H1 (cell line): ENCODE measurements at regions not wholly inside any gene's neighbourhood (a gene's known extent, or its start where the extent isn't known, plus 50 kb on each side); places are given as distances from the start of the nearest gene placed in this dataset.

Source experiments
- CTCF ChIA-PET: fragments of 300-600 bp; sonication (Branson Sonifier 250); formaldehyde crosslinking; loops from one replicate; lab custom pipeline; 2021; ENCODE audit not compliant: partially characterized antibody; lab: Charles Lee
- POLR2A ChIA-PET: fragments of 300-600 bp; sonication (Branson Sonifier 250); formaldehyde crosslinking; loops from one replicate; lab custom pipeline; 2021; ENCODE audit warnings: inconsistent platforms; ENCODE audit not compliant: partially characterized antibody; lab: Charles Lee
- DNase-seq, 2 experiments: peaks; one replicate each; pipeline versions ENCODE4 v3.0.0 to v3.0.0-alpha.2; 2010 to 2022; ENCODE audit warnings: low spot score in 2 of 2, low read depth in 1 of 2, mixed read lengths in 1 of 2
- FAIRE-seq: peaks from 2 replicates; lab custom pipeline; 2011; peaks lifted over from hg19 to GRCh38; lab: Jason Lieb, UNC
- H2AFZ ChIP-seq: 2 replicates; pipeline ENCODE4 v1.8.1; 2012; ENCODE audit warnings: low read length, inconsistent platforms
- H2AK5ac ChIP-seq: 2 replicates; pipeline ENCODE4 v1.6.1; 2013; ENCODE audit warnings: low read depth, low read length
- H2BK120ac ChIP-seq: replicated peaks from 2 replicates; pipeline ENCODE3; 2013; ENCODE audit warnings: low read depth, low read length, inconsistent platforms
- H2BK12ac ChIP-seq: 2 replicates; pipeline ENCODE4 v1.6.1; 2013; ENCODE audit warnings: low read depth, low read length
- H2BK15ac ChIP-seq: 2 replicates; pipeline ENCODE4 v1.6.1; 2013; ENCODE audit warnings: low read length
- H2BK20ac ChIP-seq: 2 replicates; pipeline ENCODE4 v1.6.1; 2013; ENCODE audit warnings: low read length
- H2BK5ac ChIP-seq: 2 replicates; pipeline ENCODE4 v1.6.1; 2013; ENCODE audit warnings: low read depth, low read length
- H3K14ac ChIP-seq: 2 replicates; pipeline ENCODE4 v1.6.1; 2013; ENCODE audit warnings: inconsistent platforms; ENCODE audit not compliant: insufficient read length
- H3K18ac ChIP-seq: 2 replicates; pipeline ENCODE4 v1.6.1; 2013; ENCODE audit warnings: low read length; ENCODE audit errors: extremely low read depth
- H3K23ac ChIP-seq: 2 replicates; pipeline ENCODE4 v1.6.1; 2013; ENCODE audit warnings: inconsistent platforms; ENCODE audit not compliant: insufficient read length
- H3K23me2 ChIP-seq: 2 replicates; pipeline ENCODE4 v1.6.1; 2013; ENCODE audit warnings: low read depth, low read length
- H3K27ac ChIP-seq: 2 replicates; pipeline ENCODE4 v1.6.1; 2011; ENCODE audit warnings: low read depth, low read length, inconsistent platforms
- H3K27me3 ChIP-seq, 4 experiments: replicated peaks in 1 of 4; 1 replicate in 1 of 4; 2 replicates in 3 of 4; pipeline versions ENCODE4 v1.6.1 to v1.8.1; 2011 to 2013; ENCODE audit warnings: low read length in 3 of 4, mild to moderate bottlenecking in 3 of 4, inconsistent platforms in 2 of 4, mixed read lengths in 2 of 4, moderate library complexity in 1 of 4; ENCODE audit not compliant: control insufficient read depth in 3 of 4, insufficient read depth in 3 of 4; ENCODE audit errors: extremely low read depth in 1 of 4
- H3K36me3 ChIP-seq, 4 experiments: 2 replicates each; pipeline versions ENCODE4 v1.6.1 to v1.8.1; 2011 to 2013; ENCODE audit warnings: mild to moderate bottlenecking in 4 of 4, low read length in 3 of 4, moderate library complexity in 2 of 4, control low read depth in 1 of 4, inconsistent platforms in 1 of 4; ENCODE audit not compliant: insufficient read depth in 4 of 4, control insufficient read depth in 2 of 4
- H3K4ac ChIP-seq: replicated peaks from 2 replicates; pipeline ENCODE3; 2013; ENCODE audit warnings: low read length, low read depth, mixed read lengths, inconsistent platforms; ENCODE audit not compliant: insufficient read length
- H3K4me1 ChIP-seq, 4 experiments: replicated peaks in 1 of 4; 1 replicate in 1 of 4; 2 replicates in 3 of 4; pipeline versions ENCODE4 v1.6.1 to v1.8.1; 2011 to 2013; ENCODE audit warnings: low read length in 3 of 4, inconsistent platforms in 2 of 4, mixed read lengths in 1 of 4; ENCODE audit not compliant: insufficient read depth in 4 of 4, control insufficient read depth in 3 of 4
- H3K4me2 ChIP-seq, 2 experiments: 2 replicates each; pipeline versions ENCODE4 v1.6.1 to v1.8.1; 2011 to 2013; ENCODE audit warnings: low read depth in 2 of 2, low read length in 2 of 2, control low read depth in 1 of 2, inconsistent platforms in 1 of 2, mild to moderate bottlenecking in 1 of 2; ENCODE audit not compliant: insufficient read depth in 1 of 2
- H3K4me3 ChIP-seq, 4 experiments: fragments of 200-600, 300-600 bp in 1 of 4; sonication (generic), shearing (Covaris generic), sonication (Bioruptor Twin) in 1 of 4; 2 replicates each; pipeline versions ENCODE4 v1.5.1 to v1.8.1; 2011 to 2016; ENCODE audit warnings: low read length in 4 of 4, low read depth in 3 of 4, control low read depth in 2 of 4, inconsistent platforms in 2 of 4, mild to moderate bottlenecking in 2 of 4, mixed read lengths in 1 of 4, moderate library complexity in 1 of 4; ENCODE audit not compliant: insufficient read depth in 2 of 4; ENCODE audit errors: extremely low read depth in 1 of 4
- H3K56ac ChIP-seq: replicated peaks from 2 replicates; pipeline ENCODE3; 2013; ENCODE audit warnings: low read depth, mild to moderate bottlenecking, mixed read lengths, low read length, inconsistent platforms; ENCODE audit not compliant: insufficient read length
- H3K79me1 ChIP-seq: 2 replicates; pipeline ENCODE4 v1.6.1; 2013; ENCODE audit warnings: low read depth, low read length, control low read depth
- H3K79me2 ChIP-seq, 2 experiments: 2 replicates each; pipeline versions ENCODE4 v1.6.1 to v1.8.1; 2012 to 2013; ENCODE audit warnings: low read length in 2 of 2, mild to moderate bottlenecking in 2 of 2, inconsistent platforms in 1 of 2; ENCODE audit not compliant: insufficient read depth in 2 of 2, control insufficient read depth in 1 of 2
- H3K9ac ChIP-seq, 4 experiments: replicated peaks in 1 of 4; 1 replicate in 1 of 4; 2 replicates in 3 of 4; pipeline versions ENCODE4 v1.6.1 to v1.8.1; 2011 to 2013; ENCODE audit warnings: low read depth in 3 of 4, low read length in 3 of 4, control low read depth in 2 of 4, mild to moderate bottlenecking in 2 of 4, moderate library complexity in 2 of 4, inconsistent platforms in 1 of 4; ENCODE audit errors: extremely low read depth in 1 of 4
- H3K9me3 ChIP-seq, 2 experiments: 2 replicates each; pipeline versions ENCODE4 v1.6.1 to v1.8.1; 2012 to 2013; ENCODE audit warnings: mild to moderate bottlenecking in 2 of 2, moderate library complexity in 2 of 2, control low read depth in 1 of 2, inconsistent platforms in 1 of 2, low read depth in 1 of 2, low read length in 1 of 2, mixed read lengths in 1 of 2; ENCODE audit not compliant: insufficient read depth in 2 of 2
- H4K20me1 ChIP-seq, 2 experiments: replicated peaks in 1 of 2; 2 replicates each; pipeline versions ENCODE3 to v1.8.1; 2011 to 2013; ENCODE audit warnings: inconsistent platforms in 2 of 2, low read length in 2 of 2, mild to moderate bottlenecking in 1 of 2; ENCODE audit not compliant: insufficient read depth in 2 of 2, control insufficient read depth in 1 of 2
- H4K5ac ChIP-seq: 2 replicates; pipeline ENCODE4 v1.6.1; 2013; ENCODE audit warnings: low read length, low read depth, mixed read lengths, inconsistent platforms; ENCODE audit not compliant: insufficient read length
- H4K8ac ChIP-seq: 2 replicates; pipeline ENCODE4 v1.8.0; 2013; ENCODE audit warnings: mild to moderate bottlenecking, moderate library complexity, low read length, inconsistent platforms; ENCODE audit not compliant: insufficient read depth; ENCODE audit errors: extremely low read depth
- H4K91ac ChIP-seq: replicated peaks from 2 replicates; pipeline ENCODE3; 2013; ENCODE audit warnings: low read length, mixed read lengths, inconsistent platforms; ENCODE audit not compliant: insufficient read length
- BRCA1 ChIP-seq: IDR thresholded peaks from 2 replicates; pipeline ENCODE4 v1.6.1; 2012; ENCODE audit warnings: low read depth, low read length, improper control_type of control experiment
- GABPA ChIP-seq: IDR thresholded peaks from 2 replicates; pipeline ENCODE4 v1.6.1; 2011; ENCODE audit warnings: mild to moderate bottlenecking, low read length, moderate library complexity, borderline replicate concordance; ENCODE audit not compliant: insufficient read depth
- MAFK ChIP-seq: IDR thresholded peaks from 2 replicates; pipeline ENCODE4 v1.6.1; 2012; ENCODE audit warnings: low read depth, mild to moderate bottlenecking, improper control_type of control experiment, low read length
- NANOG ChIP-seq: IDR thresholded peaks from 2 replicates; pipeline ENCODE4 v1.6.1; 2011; ENCODE audit warnings: low read length, low read depth, mild to moderate bottlenecking, inconsistent platforms; ENCODE audit not compliant: insufficient read depth, poor library complexity, severe bottlenecking
- WGBS, 2 experiments: shearing (Covaris generic) in 1 of 2; methylation state at CpG; one replicate each; pipeline versions ENCODE4 v1.1.6 to v1.1.7; 2013 to 2015; ENCODE audit warnings: low lambda C conversion rate in 2 of 2, mixed read lengths in 2 of 2, inconsistent platforms in 1 of 2, low coverage in 1 of 2, missing lambda C conversion rate in 1 of 2; ENCODE audit not compliant: insufficient replicate concordance in 2 of 2, insufficient coverage in 1 of 2, insufficient read length in 1 of 2; ENCODE audit errors: extremely low coverage in 1 of 2, missing lambda C conversion rate in 1 of 2; 5-methylcytosine and 5-hydroxymethylcytosine counted together

DNA sequence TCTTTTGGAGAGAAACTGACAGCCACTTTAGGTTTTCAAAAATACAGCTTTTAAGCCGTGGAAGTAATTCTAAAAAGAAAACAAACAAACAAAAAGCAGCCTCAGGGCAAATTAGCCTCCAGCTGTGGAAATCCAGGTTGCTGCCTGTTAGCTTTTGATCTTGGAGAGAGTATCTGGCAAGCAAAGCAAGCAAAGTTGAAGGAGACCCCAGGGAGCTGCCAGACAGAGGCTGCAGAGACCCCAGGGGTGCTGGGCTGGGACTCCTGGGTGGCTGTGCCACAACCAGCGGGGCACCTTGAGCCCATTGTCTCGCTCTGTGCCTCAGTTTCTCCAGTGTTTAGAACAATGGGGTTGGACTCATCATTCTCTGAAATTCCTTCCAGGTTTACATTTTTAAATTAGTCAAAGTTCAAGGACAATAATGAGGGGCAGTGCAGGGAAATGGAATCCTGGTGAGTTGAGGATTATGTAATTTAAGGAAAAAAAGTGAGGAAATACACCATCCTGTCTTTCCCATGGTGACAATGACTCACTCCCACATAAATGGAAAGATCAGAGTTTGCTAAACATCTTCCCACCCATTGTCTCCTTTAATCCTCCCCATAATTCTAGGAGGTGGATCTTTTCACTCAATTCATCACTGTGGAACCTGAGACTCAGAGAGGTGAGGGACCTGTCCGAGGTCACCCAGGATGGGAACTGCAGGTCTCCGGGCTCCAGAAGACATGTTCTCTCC lies 480.5 kb downstream of the MATN1 start:
- Histone ChIP-seq H3K23me2 (no peaks in the 10 kb centered on the region), H3K56ac (no peak overlapping the region), H2BK15ac (no peak overlapping the region), H2AFZ (no peak overlapping the region), H3K4me2 (no peak overlapping the region), H2AK5ac (no peak overlapping the region), H3K4ac (no peak overlapping the region), H3K23ac (no peak overlapping the region), H3K27ac (no peak overlapping the region), H4K8ac (no peak overlapping the region), H2BK20ac (no peak overlapping the region), H3K79me2 (no peaks in the 10 kb centered on the region), H3K27me3 (no peaks in the 10 kb centered on the region; a peak in 1 of 7 replicates), H4K91ac (no peak overlapping the region), H3K4me3 (no peak overlapping the region), H3K18ac (no peak overlapping the region), H2BK12ac (no peak overlapping the region), H3K9me3 (no peaks in the 10 kb centered on the region), H3K9ac (no peak overlapping the region), H4K20me1 (no peaks in the 10 kb centered on the region), H3K36me3 (no peaks in the 10 kb centered on the region), H3K79me1 (no peaks in the 10 kb centered on the region), H3K4me1 (0 out of 7 replicates have a peak, but pooled peaks cover 0 to 3% (median 0%) of the 10 kb centered on the region in 4 experiments), H4K5ac (no peak overlapping the region), H3K14ac (no peak overlapping the region), H2BK5ac (no peak overlapping the region), H2BK120ac (no peak overlapping the region)
- no peak for FAIRE-seq
- POLR2A ChIA-PET: no interaction called here
- 86% methylated on average over 5 of the region's 5 CpGs; no CpG with 5 or more reads in 1 of the 2 experiments for WGBS, 2 experiments
- CTCF ChIA-PET: interaction anchor here (0.6 to 4.5 kb wide), 2 partner anchors 9 to 121 kb away, joined by 3 to 31 read pairs; no protein-coding TSS in a partner anchor
- TF ChIP-seq NANOG (peak; percentile 13), BRCA1 (no peak), MAFK (no peak), GABPA (no peak)
- no peak for DNase-seq
